ENCODE measurements at regions not wholly inside any gene's neighbourhood (a gene's known extent, or its start where the extent isn't known, plus 50 kb on each side); places are given as distances from the start of the nearest gene placed in this dataset.

- no peak overlapping the region for H3K4me2 ChIP-seq (ENCODE audit: low read length)
- H3K27ac ChIP-seq (ENCODE audit: low read length): no peak overlapping the region
Observed at GRCh38 chr22:19626042-19626587, 88.2 kb upstream of the SEPTIN5 start.

GRCh38 chr22:19626666-19627065 is 87.6 kb upstream of the SEPTIN5 start:
- no peak for TF ChIP-seq EZH2phosphoT487 (IDR thresholded peaks at IDR 0.05; ENCODE audit: low read depth)
- no peak for TF ChIP-seq CTCF (IDR thresholded peaks at IDR 0.05; ENCODE audit: low read depth, low read length)
- H3K4me2 ChIP-seq (ENCODE audit: low read length): no peak overlapping the region

More at GRCh38 chr22:19626042-19626587, 88.2 kb upstream of the SEPTIN5 start:
- no peak overlapping the region for H2AFZ ChIP-seq (ENCODE audit: low read depth, low read length)
- no peaks in the 10 kb centered on the region for H4K20me1 ChIP-seq (ENCODE audit: insufficient read depth, low read length)
- no peaks in the 10 kb centered on the region for H3K36me3 ChIP-seq (replicated peaks; ENCODE audit: low read depth, low read length)
- no peak overlapping the region for H3K9ac ChIP-seq (ENCODE audit: low read length)
- H3K4me3 ChIP-seq (ENCODE audit: low read length): no peak overlapping the region
- no peaks in the 10 kb centered on the region for H3K9me3 ChIP-seq (ENCODE audit: insufficient read depth, low read length)
- no peak for TF ChIP-seq EZH2phosphoT487 (IDR thresholded peaks at IDR 0.05; ENCODE audit: low read depth)
- TF ChIP-seq CTCF (IDR thresholded peaks at IDR 0.05; ENCODE audit: low read depth, low read length): no peak
- H3K79me2 ChIP-seq (ENCODE audit: low read length): no peaks in the 10 kb centered on the region
- H3K4me1 ChIP-seq (ENCODE audit: low read length): peaks cover 27% of the 10 kb centered on the region
- peaks cover 42% of the 10 kb centered on the region for H3K27me3 ChIP-seq (ENCODE audit: low read depth, low read length)

GRCh38 chr22:19628038-19628776 is 86.1 kb upstream of the SEPTIN5 start:
- Histone ChIP-seq H3K9ac (ENCODE audit: low read length) (no peak overlapping the region), H3K9me3 (ENCODE audit: insufficient read depth, low read length) (no peaks in the 10 kb centered on the region), H3K27me3 (ENCODE audit: low read depth, low read length) (peaks cover 42% of the 10 kb centered on the region), H3K36me3 (replicated peaks; ENCODE audit: low read depth, low read length) (no peaks in the 10 kb centered on the region), H3K4me2 (ENCODE audit: low read length) (no peak overlapping the region), H3K79me2 (ENCODE audit: low read length) (no peaks in the 10 kb centered on the region), H2AFZ (ENCODE audit: low read depth, low read length) (no peak overlapping the region), H3K4me3 (ENCODE audit: low read length) (no peak overlapping the region), H3K27ac (ENCODE audit: low read length) (no peak overlapping the region), H3K4me1 (ENCODE audit: low read length) (peaks cover 6% of the 10 kb centered on the region), H4K20me1 (ENCODE audit: insufficient read depth, low read length) (no peaks in the 10 kb centered on the region)
- TF ChIP-seq EZH2phosphoT487 (IDR thresholded peaks at IDR 0.05; ENCODE audit: low read depth) (no peak), CTCF (IDR thresholded peaks at IDR 0.05; ENCODE audit: low read depth, low read length) (no peak)

More at GRCh38 chr22:19626666-19627065, 87.6 kb upstream of the SEPTIN5 start:
- no peaks in the 10 kb centered on the region for H3K79me2 ChIP-seq (ENCODE audit: low read length)
- H3K9ac ChIP-seq (ENCODE audit: low read length): no peak overlapping the region
- H3K4me3 ChIP-seq (ENCODE audit: low read length): no peak overlapping the region
- no peak overlapping the region for H3K27ac ChIP-seq (ENCODE audit: low read length)
- no peak overlapping the region for H2AFZ ChIP-seq (ENCODE audit: low read depth, low read length)
- H3K27me3 ChIP-seq (ENCODE audit: low read depth, low read length): peaks cover 43% of the 10 kb centered on the region
- no peaks in the 10 kb centered on the region for H3K36me3 ChIP-seq (replicated peaks; ENCODE audit: low read depth, low read length)
- H3K9me3 ChIP-seq (ENCODE audit: insufficient read depth, low read length): no peaks in the 10 kb centered on the region
- no peaks in the 10 kb centered on the region for H4K20me1 ChIP-seq (ENCODE audit: insufficient read depth, low read length)
- H3K4me1 ChIP-seq (ENCODE audit: low read length): peaks cover 21% of the 10 kb centered on the region

- Histone ChIP-seq H2AFZ (ENCODE audit: low read depth, low read length) (peak overlapping the region; percentile 60; the same call in 1 of the 2 replicates), H3K79me2 (ENCODE audit: low read length) (no peaks in the 10 kb centered on the region), H3K27ac (ENCODE audit: low read length) (no peak overlapping the region)
Observed at GRCh38 chr22:19629331-19629719, 85.0 kb upstream of the SEPTIN5 start.

More at GRCh38 chr22:19629331-19629719, 85.0 kb upstream of the SEPTIN5 start:
- H3K27me3 ChIP-seq (ENCODE audit: low read depth, low read length): peaks cover 34% of the 10 kb centered on the region
- H3K9ac ChIP-seq (ENCODE audit: low read length): no peak overlapping the region
- H3K4me2 ChIP-seq (ENCODE audit: low read length): no peak overlapping the region; the same call in 1 of the 2 replicates
- H3K36me3 ChIP-seq (replicated peaks; ENCODE audit: low read depth, low read length): no peaks in the 10 kb centered on the region
- no peak overlapping the region for H3K4me3 ChIP-seq (ENCODE audit: low read length)
- no peaks in the 10 kb centered on the region for H4K20me1 ChIP-seq (ENCODE audit: insufficient read depth, low read length)
- H3K4me1 ChIP-seq (ENCODE audit: low read length): peaks cover 2% of the 10 kb centered on the region; the same call in 1 of the 2 replicates
- no peaks in the 10 kb centered on the region for H3K9me3 ChIP-seq (ENCODE audit: insufficient read depth, low read length)
- TF ChIP-seq EZH2phosphoT487 (IDR thresholded peaks at IDR 0.05; ENCODE audit: low read depth) (no peak), CTCF (IDR thresholded peaks at IDR 0.05; ENCODE audit: low read depth, low read length) (no peak)
